IPS-20b (cell line): ENCODE measurements at regions not wholly inside any gene's neighbourhood (a gene's known extent, or its start where the extent isn't known, plus 50 kb on each side); places are given as distances from the start of the nearest gene placed in this dataset.

Source experiments
- H3K27ac ChIP-seq: one replicate; pipeline ENCODE4 v1.5.1; 2013; ENCODE audit warnings: low read length
- H3K27me3 ChIP-seq: 2 replicates; pipeline ENCODE4 v1.6.1; 2013; ENCODE audit warnings: mild to moderate bottlenecking, low read length, inconsistent platforms; ENCODE audit not compliant: insufficient read depth
- H3K36me3 ChIP-seq: 2 replicates; pipeline ENCODE4 v1.6.1; 2013; ENCODE audit warnings: low read depth, mild to moderate bottlenecking, inconsistent platforms, low read length, moderate library complexity; ENCODE audit not compliant: insufficient read depth
- H3K4me1 ChIP-seq: 2 replicates; pipeline ENCODE4 v1.6.1; 2013; ENCODE audit warnings: mild to moderate bottlenecking, control low read depth, inconsistent platforms, low read length, moderate library complexity; ENCODE audit not compliant: insufficient read depth
- H3K4me3 ChIP-seq: 2 replicates; pipeline ENCODE4 v1.5.1; 2013; ENCODE audit warnings: mild to moderate bottlenecking, low read length, inconsistent platforms
- H3K9ac ChIP-seq: 2 replicates; pipeline ENCODE4 v1.6.1; 2013; ENCODE audit warnings: low read depth, mild to moderate bottlenecking, inconsistent platforms, low read length, moderate library complexity
- H3K9me3 ChIP-seq: 2 replicates; pipeline ENCODE4 v1.6.1; 2013; ENCODE audit warnings: mild to moderate bottlenecking, low read depth, low read length, inconsistent platforms; ENCODE audit not compliant: insufficient read depth

DNA sequence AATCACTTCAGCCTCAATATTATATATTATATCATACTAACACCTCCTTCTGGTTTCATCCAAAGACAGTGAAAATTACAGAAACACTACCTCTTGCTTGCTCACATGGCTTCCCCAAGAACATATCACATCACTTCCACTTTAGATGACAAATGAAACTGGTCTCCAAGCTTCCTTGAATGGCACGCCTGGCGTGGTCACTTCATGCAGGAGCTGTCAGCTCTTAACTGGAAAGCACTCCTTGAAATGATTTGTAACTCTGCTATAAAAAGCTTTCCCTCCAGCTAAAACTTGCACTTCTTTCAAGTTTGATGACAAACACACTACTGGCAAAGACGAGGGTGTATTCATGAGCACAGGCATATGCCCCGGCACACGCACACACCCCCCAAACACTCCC, 84.1 kb upstream of the INHBA start:
- H3K27ac ChIP-seq: no peak overlapping the region
- H3K9ac ChIP-seq: no peak overlapping the region
- H3K9me3 ChIP-seq: no peaks in the 10 kb centered on the region
- H3K4me1 ChIP-seq: no peaks in the 10 kb centered on the region
- H3K4me3 ChIP-seq: no peak overlapping the region
- H3K27me3 ChIP-seq: no peaks in the 10 kb centered on the region
- no peaks in the 10 kb centered on the region for H3K36me3 ChIP-seq

DNA sequence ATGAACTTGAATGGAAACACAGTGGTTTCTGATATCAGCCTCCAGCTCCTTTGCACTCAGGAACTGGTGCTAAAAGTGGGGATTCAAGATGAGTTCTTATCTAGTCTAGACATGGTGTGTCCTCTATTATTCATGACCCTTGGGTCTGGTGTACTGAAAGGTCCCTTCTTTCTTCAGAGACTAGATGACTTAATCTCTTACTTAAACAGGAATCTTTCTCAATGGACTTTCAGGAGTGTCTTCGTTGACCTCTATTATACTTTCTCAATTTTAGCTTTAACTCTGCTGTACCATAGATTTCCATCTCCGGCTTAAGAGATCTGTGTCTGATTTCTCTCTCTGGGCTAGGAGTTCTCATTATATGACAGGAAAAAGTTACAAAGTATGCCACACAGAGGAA, 83.5 kb upstream of the INHBA start:
- Histone ChIP-seq H3K9ac (no peak overlapping the region), H3K36me3 (no peaks in the 10 kb centered on the region), H3K4me1 (no peaks in the 10 kb centered on the region), H3K9me3 (no peaks in the 10 kb centered on the region), H3K27ac (no peak overlapping the region), H3K27me3 (no peaks in the 10 kb centered on the region), H3K4me3 (no peak overlapping the region)

DNA sequence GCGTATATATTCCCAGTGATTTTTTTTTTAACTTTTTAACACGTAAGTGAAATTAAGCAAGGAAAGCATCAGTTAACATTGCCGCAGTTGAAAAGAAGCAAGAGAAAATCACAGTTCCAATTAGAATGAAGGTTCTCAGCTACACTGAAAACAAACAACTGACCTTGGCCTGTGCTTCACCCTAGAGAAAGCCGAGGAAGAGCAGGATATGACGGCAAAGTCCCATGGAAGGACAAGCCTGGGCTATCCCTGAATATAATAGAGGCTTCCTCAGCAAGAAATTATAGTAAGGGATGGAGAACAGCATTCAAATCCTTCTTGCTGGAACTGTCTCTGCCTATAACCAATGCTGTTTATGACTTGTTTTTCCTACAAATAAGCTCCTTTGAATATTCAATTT, 83.0 kb upstream of the INHBA start:
- Histone ChIP-seq H3K4me3 (no peak overlapping the region), H3K36me3 (no peaks in the 10 kb centered on the region), H3K9me3 (no peaks in the 10 kb centered on the region), H3K9ac (no peak overlapping the region), H3K27ac (no peak overlapping the region), H3K27me3 (no peaks in the 10 kb centered on the region), H3K4me1 (no peaks in the 10 kb centered on the region)

DNA sequence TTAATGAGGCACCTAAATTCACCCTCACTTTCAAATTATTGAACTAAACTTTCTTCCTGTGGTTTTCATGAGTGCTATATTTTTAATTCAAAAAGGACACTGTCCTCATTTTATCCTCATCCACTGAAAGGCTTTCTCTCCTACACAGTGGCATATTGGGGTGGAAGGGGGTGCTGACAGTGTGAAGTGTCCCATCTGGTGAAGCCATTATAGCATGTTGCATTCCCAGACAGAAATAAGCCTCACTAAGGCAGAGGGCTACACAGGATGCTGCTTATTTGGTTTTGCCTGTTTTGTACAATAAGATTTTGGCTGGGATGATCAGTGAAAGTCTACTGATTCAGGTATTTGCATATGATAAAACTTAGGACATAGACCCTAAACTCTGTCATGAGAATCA, 82.4 kb upstream of the INHBA start:
- Histone ChIP-seq H3K4me3 (no peak overlapping the region), H3K4me1 (no peaks in the 10 kb centered on the region)

DNA sequence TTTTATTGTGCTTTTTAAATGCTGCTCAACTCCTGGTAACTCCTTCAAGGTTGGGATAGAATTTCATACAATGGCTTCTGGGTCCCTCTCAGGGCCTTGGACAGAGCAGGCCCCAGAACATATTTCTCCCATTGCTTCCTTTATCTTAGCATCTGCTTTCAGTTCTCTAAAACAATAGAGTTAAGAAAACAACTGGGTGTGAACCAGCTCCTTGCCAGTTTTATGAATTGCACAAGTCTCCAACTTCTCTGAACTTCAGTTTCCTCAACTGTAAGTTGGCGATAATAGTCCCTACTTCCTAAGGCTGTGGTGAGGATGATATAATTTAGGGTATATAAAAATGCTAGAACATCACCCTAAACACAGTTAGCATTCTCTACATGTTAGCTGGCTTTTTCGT, 77.0 kb upstream of the INHBA start:
- Histone ChIP-seq H3K27me3 (no peaks in the 10 kb centered on the region), H3K9me3 (no peaks in the 10 kb centered on the region), H3K36me3 (no peaks in the 10 kb centered on the region), H3K4me1 (no peaks in the 10 kb centered on the region), H3K9ac (no peak overlapping the region), H3K27ac (no peak overlapping the region), H3K4me3 (no peak overlapping the region)

More for the DNA sequence above, 82.4 kb upstream of the INHBA start:
- H3K27me3 ChIP-seq: no peaks in the 10 kb centered on the region
- no peaks in the 10 kb centered on the region for H3K9me3 ChIP-seq
- H3K27ac ChIP-seq: no peak overlapping the region
- H3K36me3 ChIP-seq: no peaks in the 10 kb centered on the region
- no peak overlapping the region for H3K9ac ChIP-seq

DNA sequence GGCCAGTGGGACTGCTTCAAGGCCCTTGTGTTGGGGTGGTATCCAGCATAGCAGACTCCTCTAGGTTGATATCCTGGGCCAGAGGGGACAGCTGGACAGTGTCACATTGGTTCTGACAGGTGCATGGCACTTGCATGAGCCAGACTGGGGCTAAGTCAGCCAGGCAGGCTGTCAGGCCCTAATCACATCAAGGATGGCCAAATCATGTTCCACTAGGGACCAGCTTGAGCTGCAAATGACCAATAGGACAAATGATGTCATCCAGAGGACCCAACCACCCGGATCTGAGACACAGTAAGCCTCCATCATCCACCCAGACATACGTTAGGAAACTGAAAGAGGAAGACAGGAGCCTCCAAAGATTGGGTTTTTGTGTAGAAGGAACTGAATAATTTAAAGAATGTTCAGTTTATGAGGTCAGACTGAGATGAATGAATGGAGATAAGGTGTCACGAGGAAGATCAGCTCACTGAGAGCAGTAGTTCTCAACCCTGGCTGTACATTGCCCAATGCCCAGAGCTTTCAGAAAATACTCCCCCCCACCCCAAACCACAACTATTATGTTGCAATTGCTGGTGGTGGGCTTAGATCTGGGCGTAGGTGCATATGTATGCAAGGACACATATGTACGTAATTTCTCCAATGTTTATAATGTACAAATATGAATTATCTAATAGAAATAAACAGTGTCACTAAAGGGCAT, 75.2 kb upstream of the INHBA start:
- no peaks in the 10 kb centered on the region for H3K9me3 ChIP-seq
- H3K4me3 ChIP-seq: no peak overlapping the region
- no peak overlapping the region for H3K9ac ChIP-seq
- no peaks in the 10 kb centered on the region for H3K27me3 ChIP-seq
- H3K36me3 ChIP-seq: no peaks in the 10 kb centered on the region
- H3K4me1 ChIP-seq: no peaks in the 10 kb centered on the region
- H3K27ac ChIP-seq: no peak overlapping the region

DNA sequence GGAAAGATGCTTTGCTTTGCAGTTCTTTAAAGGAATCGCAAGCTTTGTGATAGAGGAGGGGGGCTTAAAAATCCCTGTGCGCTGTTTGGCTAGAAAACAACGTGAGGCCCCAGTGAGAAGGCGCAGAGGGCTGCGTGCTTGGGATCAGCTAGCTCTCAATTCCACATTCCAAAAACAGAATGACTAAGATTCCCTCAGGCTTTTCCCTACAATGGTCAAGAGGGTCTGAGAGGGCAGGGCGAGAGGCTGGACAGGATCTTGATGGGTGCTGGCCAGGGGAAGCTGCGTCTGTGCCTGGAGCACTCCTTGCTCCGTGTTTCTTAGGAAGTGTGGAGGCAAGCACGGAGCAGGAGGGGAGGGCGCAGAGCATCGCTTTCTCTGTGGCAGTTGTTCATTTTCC, 72.1 kb upstream of the INHBA start:
- no peaks in the 10 kb centered on the region for H3K4me1 ChIP-seq
- no peak overlapping the region for H3K9ac ChIP-seq
- no peak overlapping the region for H3K4me3 ChIP-seq
- no peaks in the 10 kb centered on the region for H3K27me3 ChIP-seq
- no peaks in the 10 kb centered on the region for H3K9me3 ChIP-seq
- H3K27ac ChIP-seq: no peak overlapping the region
- no peaks in the 10 kb centered on the region for H3K36me3 ChIP-seq

DNA sequence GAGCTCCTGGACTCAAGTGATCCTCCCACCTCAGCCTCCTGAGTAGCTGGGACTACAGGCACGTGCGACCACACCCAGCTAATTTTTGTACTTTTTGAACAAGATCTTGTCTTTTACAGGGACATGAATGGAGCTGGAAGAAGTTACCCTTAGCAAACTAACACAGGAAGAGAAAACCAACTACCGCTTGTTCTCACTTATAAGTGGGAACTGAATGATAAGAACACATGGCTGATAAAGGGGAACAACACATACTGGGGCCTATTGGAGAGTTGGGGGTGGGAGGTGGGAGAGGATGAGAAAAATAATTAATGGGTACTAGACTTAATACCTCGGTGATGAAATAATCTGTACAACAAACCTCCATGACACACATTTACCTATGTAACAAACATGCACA, 70.9 kb upstream of the INHBA start:
- H3K4me3 ChIP-seq: no peak overlapping the region
- H3K27me3 ChIP-seq: no peaks in the 10 kb centered on the region
- no peak overlapping the region for H3K27ac ChIP-seq
- H3K9me3 ChIP-seq: no peaks in the 10 kb centered on the region
- no peaks in the 10 kb centered on the region for H3K36me3 ChIP-seq
- H3K9ac ChIP-seq: no peak overlapping the region
- H3K4me1 ChIP-seq: no peaks in the 10 kb centered on the region

DNA sequence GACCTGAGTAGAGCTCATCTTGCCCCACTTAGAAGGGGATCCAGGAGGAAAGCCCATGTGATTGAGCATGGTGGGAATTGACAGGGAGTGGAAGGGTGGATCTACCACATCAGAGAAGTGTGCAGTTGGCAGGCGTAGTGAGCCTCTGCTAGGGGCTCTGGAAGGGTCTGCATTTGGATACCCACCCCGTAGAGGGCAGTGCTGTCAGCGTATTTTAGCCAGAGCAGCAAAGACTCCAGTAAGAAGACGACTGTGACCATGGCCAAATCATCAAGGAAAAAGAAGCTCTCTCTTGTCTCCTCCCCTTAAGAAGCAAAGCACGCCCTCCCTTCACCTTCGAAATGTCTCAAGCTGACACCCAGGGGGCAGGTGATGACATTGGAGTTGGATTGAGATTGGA, 68.8 kb upstream of the INHBA start:
- H3K36me3 ChIP-seq: no peaks in the 10 kb centered on the region
- no peaks in the 10 kb centered on the region for H3K4me1 ChIP-seq
- H3K9ac ChIP-seq: no peak overlapping the region
- no peaks in the 10 kb centered on the region for H3K9me3 ChIP-seq
- no peak overlapping the region for H3K27ac ChIP-seq
- no peak overlapping the region for H3K4me3 ChIP-seq
- H3K27me3 ChIP-seq: no peaks in the 10 kb centered on the region

DNA sequence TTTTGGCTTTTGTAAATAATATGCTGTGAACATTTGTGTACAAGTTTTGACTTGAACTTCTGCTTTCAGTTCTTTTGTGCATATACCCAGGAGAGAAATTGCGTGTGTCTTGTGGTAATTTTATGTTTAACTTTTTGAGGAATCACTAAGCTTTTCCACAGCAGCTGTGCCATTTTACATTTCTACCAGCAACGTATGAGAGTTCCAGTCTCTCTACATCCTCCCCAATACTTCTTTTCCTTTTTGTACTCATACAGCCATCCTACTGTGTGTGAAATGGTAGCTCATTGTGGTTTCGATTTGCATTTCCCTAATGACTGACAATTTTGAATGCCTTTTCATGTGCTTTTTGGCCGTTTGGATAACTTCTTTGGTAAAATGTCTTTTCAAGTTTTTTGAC, 66.3 kb upstream of the INHBA start:
- H3K4me3 ChIP-seq: no peak overlapping the region
- H3K4me1 ChIP-seq: no peaks in the 10 kb centered on the region
- no peaks in the 10 kb centered on the region for H3K9me3 ChIP-seq
- no peak overlapping the region for H3K9ac ChIP-seq
- no peak overlapping the region for H3K27ac ChIP-seq
- no peaks in the 10 kb centered on the region for H3K27me3 ChIP-seq
- no peaks in the 10 kb centered on the region for H3K36me3 ChIP-seq

DNA sequence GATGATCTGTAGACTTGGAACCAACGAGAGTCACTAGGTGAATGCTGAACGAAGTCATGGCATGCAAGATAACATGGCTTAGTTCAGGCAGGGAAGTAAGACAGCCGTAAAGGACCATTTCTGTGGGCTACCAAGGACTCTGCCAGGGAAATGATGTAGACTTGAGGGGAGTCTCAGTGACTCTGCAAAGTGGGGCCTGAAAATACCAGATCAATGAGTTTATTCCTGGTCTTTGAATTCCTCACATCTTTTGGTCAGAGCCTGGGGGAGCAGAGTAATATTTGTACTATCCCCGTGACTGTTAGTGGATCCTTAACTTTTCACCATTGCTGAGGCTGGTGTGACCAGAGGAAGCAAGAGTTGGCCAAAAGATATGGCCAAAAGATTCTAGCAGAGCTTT, 60.7 kb upstream of the INHBA start:
- H3K9ac ChIP-seq: no peak overlapping the region
- no peaks in the 10 kb centered on the region for H3K27me3 ChIP-seq
- peaks cover 11% of the 10 kb centered on the region; the same call in 1 of the 2 replicates for H3K9me3 ChIP-seq
- H3K27ac ChIP-seq: no peak overlapping the region
- no peaks in the 10 kb centered on the region for H3K36me3 ChIP-seq
- peaks cover 8% of the 10 kb centered on the region; the same call in 1 of the 2 replicates for H3K4me1 ChIP-seq
- no peak overlapping the region for H3K4me3 ChIP-seq

DNA sequence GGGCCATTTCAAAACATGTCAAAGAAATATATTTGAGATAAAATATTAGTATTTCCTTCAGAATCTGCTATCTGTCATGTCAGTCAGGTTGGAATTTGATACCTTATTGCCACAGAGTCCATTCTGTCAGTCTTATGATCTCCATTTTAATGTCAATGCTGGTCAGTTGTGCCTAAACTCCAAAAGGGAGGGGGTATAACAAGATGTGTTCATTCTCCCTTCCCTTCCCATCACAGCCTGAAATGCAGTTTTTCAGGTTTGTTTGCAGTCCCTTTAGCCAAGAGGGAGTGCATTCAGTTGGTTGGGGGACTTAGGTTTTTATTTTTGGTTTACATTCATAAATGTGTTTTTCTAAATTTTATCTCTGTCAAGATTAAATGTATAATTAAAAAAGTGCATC, 59.8 kb upstream of the INHBA start:
- Histone ChIP-seq H3K4me1 (peaks cover 8% of the 10 kb centered on the region; the same call in 1 of the 2 replicates), H3K36me3 (no peaks in the 10 kb centered on the region), H3K27me3 (no peaks in the 10 kb centered on the region), H3K27ac (no peak overlapping the region), H3K9ac (no peak overlapping the region), H3K4me3 (0 out of 2 replicates have a peak overlapping the region, but pooled peaks have one; percentile 4), H3K9me3 (peaks cover 20% of the 10 kb centered on the region)
